ENCODE measurements at regions not wholly inside any gene's neighbourhood (a gene's known extent, or its start where the extent isn't known, plus 50 kb on each side); places are given as distances from the start of the nearest gene placed in this dataset.

GRCh38 chr1:58928514-58928913 lies 144.7 kb upstream of the JUN start:
- no peak for TF ChIP-seq CTCF (optimal IDR thresholded peaks at IDR 0.05 in 1 of 3, IDR thresholded peaks at IDR 0.05 in 1 of 3, conservative IDR thresholded peaks at IDR 0.05 in 1 of 3; ENCODE audit: extremely low read depth in 1 of 3, insufficient read depth in 2 of 3, low read length in 3 of 3)
- TF ChIP-seq EZH2 (IDR thresholded peaks at IDR 0.05; ENCODE audit: low read length) = no peak
